H1 (cell line): ENCODE measurements at regions not wholly inside any gene's neighbourhood (a gene's known extent, or its start where the extent isn't known, plus 50 kb on each side); places are given as distances from the start of the nearest gene placed in this dataset.

Source experiments
- CTCF ChIA-PET: fragments of 300-600 bp; sonication (Branson Sonifier 250); formaldehyde crosslinking; loops from one replicate; lab custom pipeline; 2021; ENCODE audit not compliant: partially characterized antibody; lab: Charles Lee
- POLR2A ChIA-PET: fragments of 300-600 bp; sonication (Branson Sonifier 250); formaldehyde crosslinking; loops from one replicate; lab custom pipeline; 2021; ENCODE audit warnings: inconsistent platforms; ENCODE audit not compliant: partially characterized antibody; lab: Charles Lee
- DNase-seq, 2 experiments: peaks; one replicate each; pipeline versions ENCODE4 v3.0.0 to v3.0.0-alpha.2; 2010 to 2022; ENCODE audit warnings: low spot score in 2 of 2, low read depth in 1 of 2, mixed read lengths in 1 of 2
- FAIRE-seq: peaks from 2 replicates; lab custom pipeline; 2011; peaks lifted over from hg19 to GRCh38; lab: Jason Lieb, UNC
- H2AFZ ChIP-seq: 2 replicates; pipeline ENCODE4 v1.8.1; 2012; ENCODE audit warnings: low read length, inconsistent platforms
- H2AK5ac ChIP-seq: 2 replicates; pipeline ENCODE4 v1.6.1; 2013; ENCODE audit warnings: low read depth, low read length
- H2BK120ac ChIP-seq: replicated peaks from 2 replicates; pipeline ENCODE3; 2013; ENCODE audit warnings: low read depth, low read length, inconsistent platforms
- H2BK12ac ChIP-seq: 2 replicates; pipeline ENCODE4 v1.6.1; 2013; ENCODE audit warnings: low read depth, low read length
- H2BK15ac ChIP-seq: 2 replicates; pipeline ENCODE4 v1.6.1; 2013; ENCODE audit warnings: low read length
- H2BK20ac ChIP-seq: 2 replicates; pipeline ENCODE4 v1.6.1; 2013; ENCODE audit warnings: low read length
- H2BK5ac ChIP-seq: 2 replicates; pipeline ENCODE4 v1.6.1; 2013; ENCODE audit warnings: low read depth, low read length
- H3K14ac ChIP-seq: 2 replicates; pipeline ENCODE4 v1.6.1; 2013; ENCODE audit warnings: inconsistent platforms; ENCODE audit not compliant: insufficient read length
- H3K18ac ChIP-seq: 2 replicates; pipeline ENCODE4 v1.6.1; 2013; ENCODE audit warnings: low read length; ENCODE audit errors: extremely low read depth
- H3K23ac ChIP-seq: 2 replicates; pipeline ENCODE4 v1.6.1; 2013; ENCODE audit warnings: inconsistent platforms; ENCODE audit not compliant: insufficient read length
- H3K23me2 ChIP-seq: 2 replicates; pipeline ENCODE4 v1.6.1; 2013; ENCODE audit warnings: low read depth, low read length
- H3K27ac ChIP-seq: 2 replicates; pipeline ENCODE4 v1.6.1; 2011; ENCODE audit warnings: low read depth, low read length, inconsistent platforms
- H3K27me3 ChIP-seq, 4 experiments: replicated peaks in 1 of 4; 1 replicate in 1 of 4; 2 replicates in 3 of 4; pipeline versions ENCODE4 v1.6.1 to v1.8.1; 2011 to 2013; ENCODE audit warnings: low read length in 3 of 4, mild to moderate bottlenecking in 3 of 4, inconsistent platforms in 2 of 4, mixed read lengths in 2 of 4, moderate library complexity in 1 of 4; ENCODE audit not compliant: control insufficient read depth in 3 of 4, insufficient read depth in 3 of 4; ENCODE audit errors: extremely low read depth in 1 of 4
- H3K36me3 ChIP-seq, 4 experiments: 2 replicates each; pipeline versions ENCODE4 v1.6.1 to v1.8.1; 2011 to 2013; ENCODE audit warnings: mild to moderate bottlenecking in 4 of 4, low read length in 3 of 4, moderate library complexity in 2 of 4, control low read depth in 1 of 4, inconsistent platforms in 1 of 4; ENCODE audit not compliant: insufficient read depth in 4 of 4, control insufficient read depth in 2 of 4
- H3K4ac ChIP-seq: replicated peaks from 2 replicates; pipeline ENCODE3; 2013; ENCODE audit warnings: low read length, low read depth, mixed read lengths, inconsistent platforms; ENCODE audit not compliant: insufficient read length
- H3K4me1 ChIP-seq, 4 experiments: replicated peaks in 1 of 4; 1 replicate in 1 of 4; 2 replicates in 3 of 4; pipeline versions ENCODE4 v1.6.1 to v1.8.1; 2011 to 2013; ENCODE audit warnings: low read length in 3 of 4, inconsistent platforms in 2 of 4, mixed read lengths in 1 of 4; ENCODE audit not compliant: insufficient read depth in 4 of 4, control insufficient read depth in 3 of 4
- H3K4me2 ChIP-seq, 2 experiments: 2 replicates each; pipeline versions ENCODE4 v1.6.1 to v1.8.1; 2011 to 2013; ENCODE audit warnings: low read depth in 2 of 2, low read length in 2 of 2, control low read depth in 1 of 2, inconsistent platforms in 1 of 2, mild to moderate bottlenecking in 1 of 2; ENCODE audit not compliant: insufficient read depth in 1 of 2
- H3K4me3 ChIP-seq, 4 experiments: fragments of 200-600, 300-600 bp in 1 of 4; sonication (generic), shearing (Covaris generic), sonication (Bioruptor Twin) in 1 of 4; 2 replicates each; pipeline versions ENCODE4 v1.5.1 to v1.8.1; 2011 to 2016; ENCODE audit warnings: low read length in 4 of 4, low read depth in 3 of 4, control low read depth in 2 of 4, inconsistent platforms in 2 of 4, mild to moderate bottlenecking in 2 of 4, mixed read lengths in 1 of 4, moderate library complexity in 1 of 4; ENCODE audit not compliant: insufficient read depth in 2 of 4; ENCODE audit errors: extremely low read depth in 1 of 4
- H3K56ac ChIP-seq: replicated peaks from 2 replicates; pipeline ENCODE3; 2013; ENCODE audit warnings: low read depth, mild to moderate bottlenecking, mixed read lengths, low read length, inconsistent platforms; ENCODE audit not compliant: insufficient read length
- H3K79me1 ChIP-seq: 2 replicates; pipeline ENCODE4 v1.6.1; 2013; ENCODE audit warnings: low read depth, low read length, control low read depth
- H3K79me2 ChIP-seq, 2 experiments: 2 replicates each; pipeline versions ENCODE4 v1.6.1 to v1.8.1; 2012 to 2013; ENCODE audit warnings: low read length in 2 of 2, mild to moderate bottlenecking in 2 of 2, inconsistent platforms in 1 of 2; ENCODE audit not compliant: insufficient read depth in 2 of 2, control insufficient read depth in 1 of 2
- H3K9ac ChIP-seq, 4 experiments: replicated peaks in 1 of 4; 1 replicate in 1 of 4; 2 replicates in 3 of 4; pipeline versions ENCODE4 v1.6.1 to v1.8.1; 2011 to 2013; ENCODE audit warnings: low read depth in 3 of 4, low read length in 3 of 4, control low read depth in 2 of 4, mild to moderate bottlenecking in 2 of 4, moderate library complexity in 2 of 4, inconsistent platforms in 1 of 4; ENCODE audit errors: extremely low read depth in 1 of 4
- H3K9me3 ChIP-seq, 2 experiments: 2 replicates each; pipeline versions ENCODE4 v1.6.1 to v1.8.1; 2012 to 2013; ENCODE audit warnings: mild to moderate bottlenecking in 2 of 2, moderate library complexity in 2 of 2, control low read depth in 1 of 2, inconsistent platforms in 1 of 2, low read depth in 1 of 2, low read length in 1 of 2, mixed read lengths in 1 of 2; ENCODE audit not compliant: insufficient read depth in 2 of 2
- H4K20me1 ChIP-seq, 2 experiments: replicated peaks in 1 of 2; 2 replicates each; pipeline versions ENCODE3 to v1.8.1; 2011 to 2013; ENCODE audit warnings: inconsistent platforms in 2 of 2, low read length in 2 of 2, mild to moderate bottlenecking in 1 of 2; ENCODE audit not compliant: insufficient read depth in 2 of 2, control insufficient read depth in 1 of 2
- H4K5ac ChIP-seq: 2 replicates; pipeline ENCODE4 v1.6.1; 2013; ENCODE audit warnings: low read length, low read depth, mixed read lengths, inconsistent platforms; ENCODE audit not compliant: insufficient read length
- H4K8ac ChIP-seq: 2 replicates; pipeline ENCODE4 v1.8.0; 2013; ENCODE audit warnings: mild to moderate bottlenecking, moderate library complexity, low read length, inconsistent platforms; ENCODE audit not compliant: insufficient read depth; ENCODE audit errors: extremely low read depth
- H4K91ac ChIP-seq: replicated peaks from 2 replicates; pipeline ENCODE3; 2013; ENCODE audit warnings: low read length, mixed read lengths, inconsistent platforms; ENCODE audit not compliant: insufficient read length
- ASH2L ChIP-seq: fragments of 200-600, 300-600 bp; sonication (generic); IDR thresholded peaks from one replicate; pipeline ENCODE4 v1.7.1; 2017; ENCODE audit warnings: low read length
- BCL11A ChIP-seq, 2 experiments: IDR thresholded peaks; one replicate each; pipeline ENCODE4 v1.6.1; 2011; ENCODE audit warnings: low read depth in 2 of 2, low read length in 2 of 2, mild to moderate bottlenecking in 2 of 2
- CHD2 ChIP-seq: IDR thresholded peaks from 2 replicates; pipeline ENCODE4 v1.6.1; 2012; ENCODE audit warnings: low read length, improper control_type of control experiment
- CTBP2 ChIP-seq: IDR thresholded peaks from 2 replicates; pipeline ENCODE4 v1.7.0; 2011; ENCODE audit warnings: borderline replicate concordance, mild to moderate bottlenecking, moderate library complexity, mixed read lengths, low read length; ENCODE audit not compliant: insufficient read depth, insufficient read length
- E2F6 ChIP-seq: IDR thresholded peaks from 2 replicates; pipeline ENCODE4 v1.6.1; 2012; ENCODE audit warnings: inconsistent platforms
- EP300 ChIP-seq, 2 experiments: IDR thresholded peaks; 1 replicate in 1 of 2; 2 replicates in 1 of 2; pipeline ENCODE4 v1.6.1; 2011 to 2012; ENCODE audit warnings: low read depth in 2 of 2, low read length in 2 of 2, mild to moderate bottlenecking in 2 of 2, borderline replicate concordance in 1 of 2, inconsistent platforms in 1 of 2, moderate library complexity in 1 of 2
- JUN ChIP-seq: IDR thresholded peaks from 2 replicates; pipeline ENCODE4 v1.6.1; 2011; ENCODE audit warnings: low read depth, mild to moderate bottlenecking, improper control_type of control experiment, low read length
- POLR2AphosphoS5 ChIP-seq: IDR thresholded peaks from 2 replicates; pipeline ENCODE4 v1.6.1; 2011; ENCODE audit warnings: low read depth, low read length
- SIRT6 ChIP-seq: IDR thresholded peaks from one replicate; pipeline ENCODE4 v1.7.1; 2012; ENCODE audit warnings: low read length, inconsistent platforms
- SIX5 ChIP-seq: IDR thresholded peaks from 2 replicates; pipeline ENCODE4 v1.6.1; 2011; ENCODE audit warnings: mild to moderate bottlenecking, low read depth, low read length
- SRF ChIP-seq: IDR thresholded peaks from 2 replicates; pipeline ENCODE4 v1.6.1; 2011; ENCODE audit warnings: mild to moderate bottlenecking, low read depth, low read length, moderate library complexity
- WGBS, 2 experiments: shearing (Covaris generic) in 1 of 2; methylation state at CpG; one replicate each; pipeline versions ENCODE4 v1.1.6 to v1.1.7; 2013 to 2015; ENCODE audit warnings: low lambda C conversion rate in 2 of 2, mixed read lengths in 2 of 2, inconsistent platforms in 1 of 2, low coverage in 1 of 2, missing lambda C conversion rate in 1 of 2; ENCODE audit not compliant: insufficient replicate concordance in 2 of 2, insufficient coverage in 1 of 2, insufficient read length in 1 of 2; ENCODE audit errors: extremely low coverage in 1 of 2, missing lambda C conversion rate in 1 of 2; 5-methylcytosine and 5-hydroxymethylcytosine counted together

- Histone ChIP-seq H4K5ac (no peak overlapping the region), H3K14ac (no peak overlapping the region), H2BK15ac (no peak overlapping the region), H3K4me2 (no peak overlapping the region), H3K27me3 (no peaks in the 10 kb centered on the region), H2BK20ac (no peak overlapping the region), H3K23me2 (no peaks in the 10 kb centered on the region), H3K79me1 (no peaks in the 10 kb centered on the region), H3K9me3 (peaks cover 42 to 84% of the 10 kb centered on the region in 2 experiments), H3K9ac (no peak overlapping the region), H2BK120ac (no peak overlapping the region), H3K27ac (no peak overlapping the region), H3K56ac (no peak overlapping the region), H3K79me2 (no peaks in the 10 kb centered on the region), H2AFZ (no peak overlapping the region), H3K4me1 (no peaks in the 10 kb centered on the region), H4K8ac (no peak overlapping the region), H3K4ac (no peak overlapping the region), H2BK12ac (no peak overlapping the region), H2BK5ac (no peak overlapping the region), H4K20me1 (no peaks in the 10 kb centered on the region), H3K23ac (no peak overlapping the region), H4K91ac (no peak overlapping the region), H2AK5ac (no peak overlapping the region), H3K4me3 (no peak overlapping the region), H3K18ac (no peak overlapping the region), H3K36me3 (no peaks in the 10 kb centered on the region)
- CTCF ChIA-PET: interaction anchor here (1.3 kb wide), 1 partner anchor 11 kb away, joined by 5 read pairs; no protein-coding TSS in a partner anchor
- POLR2A ChIA-PET: no interaction called here
- no peak for TF ChIP-seq SRF
- no peak for TF ChIP-seq BCL11A (IDR thresholded peaks at IDR 0.05; ENCODE audit: low read depth in 2 of 2, low read length in 2 of 2)
- TF ChIP-seq POLR2AphosphoS5: no peak
- no peak for TF ChIP-seq CTBP2
- no peak for TF ChIP-seq SIRT6
- no peak for TF ChIP-seq SIX5
- no peak for TF ChIP-seq EP300 (IDR thresholded peaks at IDR 0.05; ENCODE audit: borderline replicate concordance in 1 of 2, low read depth in 2 of 2, low read length in 2 of 2)
- no peak for TF ChIP-seq JUN
- no peak for TF ChIP-seq E2F6
- TF ChIP-seq ASH2L: no peak
- no peak for TF ChIP-seq CHD2
- DNase-seq (no peak), FAIRE-seq (no peak)
- 73% methylated on average over 13 of the region's 13 CpGs; no CpG with 5 or more reads in 1 of the 2 experiments for WGBS, 2 experiments
These were observed 370.4 kb downstream of the SOCS6 start for GRCh38 chr18:70659036-70659925.
